NT2/D1 (cell line): ENCODE measurements at regions not wholly inside any gene's neighbourhood (a gene's known extent, or its start where the extent isn't known, plus 50 kb on each side); places are given as distances from the start of the nearest gene placed in this dataset.

Source experiments
- SUZ12 ChIP-seq: IDR thresholded peaks from 2 replicates; pipeline ENCODE4 v1.6.1; 2011; ENCODE audit not compliant: insufficient read length, insufficient read depth; ENCODE audit errors: extremely low read depth
- YY1 ChIP-seq: IDR thresholded peaks from 2 replicates; pipeline ENCODE4 v1.6.1; 2011; ENCODE audit not compliant: insufficient read length, insufficient read depth
- ZNF274 ChIP-seq: IDR thresholded peaks from 2 replicates; pipeline ENCODE4 v1.6.1; 2011; ENCODE audit warnings: mild to moderate bottlenecking, low read depth, low read length

- TF ChIP-seq ZNF274, result no peak
- no peak for TF ChIP-seq SUZ12
- no peak for TF ChIP-seq YY1
These were observed 546.3 kb downstream of the EBF1 start for GRCh38 chr5:158553195-158553961.
